ENCODE measurements at regions not wholly inside any gene's neighbourhood (a gene's known extent, or its start where the extent isn't known, plus 50 kb on each side); places are given as distances from the start of the nearest gene placed in this dataset.

GRCh38 chr4:160235285-160235684 lies 1132.4 kb downstream of the RAPGEF2 start:
- Mint-ChIP-seq H3K36me3 (no peaks in the 10 kb centered on the region), H3K27me3 (no peaks in the 10 kb centered on the region), H3K4me3 (no peak overlapping the region), H3K9me3 (peaks cover 0 to 11% (median 2%) of the 10 kb centered on the region in 7 donors), H3K27ac (no peak overlapping the region), H3K4me1 (no peaks in the 10 kb centered on the region)
- DNase-seq (no peak), ATAC-seq (ENCODE audit: low read depth in 2 of 2) (no peak)

DNA sequence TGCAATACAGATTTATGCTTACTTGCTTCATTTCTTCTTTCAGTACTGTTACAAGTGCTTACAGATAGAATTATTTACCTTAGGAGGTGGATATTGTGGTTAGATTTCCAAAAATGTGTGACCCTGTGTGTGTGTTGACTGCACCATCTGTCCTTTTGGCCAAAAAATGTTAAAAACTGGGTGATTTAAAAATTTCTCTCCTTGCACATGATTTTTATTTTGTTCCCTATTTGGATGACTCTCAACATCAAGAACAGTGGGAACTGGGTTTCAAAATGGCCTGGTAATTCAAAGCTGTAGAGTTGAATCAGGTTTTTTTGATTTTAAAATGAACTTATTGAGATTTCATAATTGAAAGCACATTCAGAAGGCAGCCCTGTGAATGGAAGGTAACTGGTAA lies 1132.9 kb downstream of the RAPGEF2 start:
- Mint-ChIP-seq H3K27ac (no peak overlapping the region), H3K36me3 (no peaks in the 10 kb centered on the region), H3K4me1 (no peaks in the 10 kb centered on the region), H3K27me3 (no peaks in the 10 kb centered on the region), H3K9me3 (peaks cover 0 to 10% (median 2%) of the 10 kb centered on the region in 7 donors), H3K4me3 (no peak overlapping the region)
- no peak for DNase-seq
- ATAC-seq (ENCODE audit: low read depth in 2 of 2), result no peak

- H3K27ac Mint-ChIP-seq, result no peak overlapping the region
- no peak overlapping the region for H3K4me3 Mint-ChIP-seq
- no peak for DNase-seq
- no peaks in the 10 kb centered on the region for H3K27me3 Mint-ChIP-seq
- no peaks in the 10 kb centered on the region for H3K36me3 Mint-ChIP-seq
- no peaks in the 10 kb centered on the region for H3K4me1 Mint-ChIP-seq
- ATAC-seq (ENCODE audit: low read depth in 2 of 2), result no peak
- H3K9me3 Mint-ChIP-seq, result peaks cover 0 to 7% (median 3%) of the 10 kb centered on the region in 7 donors
Observed at GRCh38 chr4:160238790-160239189, 1135.9 kb downstream of the RAPGEF2 start.

DNA sequence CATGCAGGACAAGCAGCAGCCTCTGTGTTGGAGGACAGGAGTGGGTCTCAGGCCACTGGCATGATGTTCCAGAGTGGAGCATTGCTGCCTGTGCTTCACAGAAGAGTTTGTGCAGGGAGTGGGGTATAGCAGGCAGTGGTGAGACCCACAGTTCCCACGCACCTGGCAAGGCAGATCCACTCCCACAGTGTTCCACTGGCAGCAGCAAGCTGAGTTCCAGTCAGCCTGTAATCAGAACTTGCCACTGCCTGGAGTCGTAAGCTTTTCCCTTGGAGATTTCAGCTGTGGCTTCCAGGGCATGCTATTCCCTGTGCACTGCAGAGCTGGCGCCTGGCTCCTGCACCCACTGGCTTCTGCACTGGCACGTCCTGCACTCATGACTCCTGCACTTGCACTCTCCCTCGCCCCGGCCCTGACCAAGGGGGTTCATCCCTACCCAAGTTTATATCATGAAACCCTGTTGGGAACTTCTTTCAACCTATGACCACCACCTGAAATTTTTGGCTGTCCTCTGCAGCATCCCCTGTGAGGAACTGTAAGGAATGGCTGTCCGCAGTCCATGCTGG lies 1144.3 kb downstream of the RAPGEF2 start:
- H3K9me3 Mint-ChIP-seq, result peaks cover 0 to 11% (median 2%) of the 10 kb centered on the region in 7 donors

GRCh38 chr4:160251522-160252170 lies 1148.8 kb downstream of the RAPGEF2 start:
- ATAC-seq (ENCODE audit: low read depth in 2 of 2) (no peak), DNase-seq (no peak)
- Mint-ChIP-seq H3K27me3 (no peaks in the 10 kb centered on the region), H3K4me3 (no peak overlapping the region), H3K4me1 (no peaks in the 10 kb centered on the region), H3K9me3 (peaks cover 0 to 12% (median 4%) of the 10 kb centered on the region in 7 donors), H3K36me3 (no peaks in the 10 kb centered on the region), H3K27ac (no peak overlapping the region)

More for the DNA sequence above, 1144.3 kb downstream of the RAPGEF2 start:
- Mint-ChIP-seq H3K27me3 (no peaks in the 10 kb centered on the region), H3K36me3 (no peaks in the 10 kb centered on the region), H3K27ac (no peak overlapping the region), H3K4me1 (no peaks in the 10 kb centered on the region), H3K4me3 (no peak overlapping the region)
- ATAC-seq (ENCODE audit: low read depth in 2 of 2) (no peak), DNase-seq (no peak)

DNA sequence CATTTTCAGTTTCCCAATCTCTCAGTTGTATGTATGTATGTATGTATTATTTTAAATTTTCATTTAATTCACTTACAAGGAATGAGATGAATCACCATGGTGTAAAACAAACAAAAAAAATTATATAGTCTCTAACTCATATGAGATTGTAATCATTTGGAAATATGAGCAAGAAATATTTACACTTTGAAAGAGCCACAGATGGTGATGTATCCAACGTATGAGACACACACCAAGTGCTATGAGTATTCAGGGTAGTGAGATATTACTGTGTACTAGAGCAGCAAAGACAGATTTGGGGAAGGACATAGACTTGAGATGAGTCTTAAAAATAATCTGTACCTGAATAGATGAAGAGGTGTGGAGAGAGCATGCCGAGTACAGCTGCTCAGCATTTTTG lies 1154.4 kb downstream of the RAPGEF2 start:
- Mint-ChIP-seq H3K4me3 (no peak overlapping the region), H3K27me3 (no peaks in the 10 kb centered on the region), H3K27ac (no peak overlapping the region), H3K4me1 (no peaks in the 10 kb centered on the region), H3K36me3 (no peaks in the 10 kb centered on the region), H3K9me3 (peaks cover 0 to 15% (median 5%) of the 10 kb centered on the region in 7 donors)
- DNase-seq, result no peak
- no peak for ATAC-seq (ENCODE audit: low read depth in 2 of 2)

GRCh38 chr4:160265014-160265413 lies 1162.1 kb downstream of the RAPGEF2 start:
- Mint-ChIP-seq H3K27ac (no peak overlapping the region), H3K4me1 (no peaks in the 10 kb centered on the region), H3K4me3 (no peak overlapping the region), H3K27me3 (no peaks in the 10 kb centered on the region), H3K9me3 (peaks cover 0 to 8% (median 4%) of the 10 kb centered on the region in 7 donors), H3K36me3 (no peaks in the 10 kb centered on the region)
- no peak for DNase-seq
- no peak for ATAC-seq (ENCODE audit: low read depth in 2 of 2)

GRCh38 chr4:160265836-160266235 lies 1163.0 kb downstream of the RAPGEF2 start:
- Mint-ChIP-seq H3K4me3 (no peak overlapping the region), H3K27me3 (no peaks in the 10 kb centered on the region), H3K27ac (no peak overlapping the region), H3K9me3 (peaks cover 0 to 8% (median 2%) of the 10 kb centered on the region in 7 donors), H3K4me1 (no peaks in the 10 kb centered on the region), H3K36me3 (no peaks in the 10 kb centered on the region)
- ATAC-seq (ENCODE audit: low read depth in 2 of 2) (no peak), DNase-seq (no peak)

DNA sequence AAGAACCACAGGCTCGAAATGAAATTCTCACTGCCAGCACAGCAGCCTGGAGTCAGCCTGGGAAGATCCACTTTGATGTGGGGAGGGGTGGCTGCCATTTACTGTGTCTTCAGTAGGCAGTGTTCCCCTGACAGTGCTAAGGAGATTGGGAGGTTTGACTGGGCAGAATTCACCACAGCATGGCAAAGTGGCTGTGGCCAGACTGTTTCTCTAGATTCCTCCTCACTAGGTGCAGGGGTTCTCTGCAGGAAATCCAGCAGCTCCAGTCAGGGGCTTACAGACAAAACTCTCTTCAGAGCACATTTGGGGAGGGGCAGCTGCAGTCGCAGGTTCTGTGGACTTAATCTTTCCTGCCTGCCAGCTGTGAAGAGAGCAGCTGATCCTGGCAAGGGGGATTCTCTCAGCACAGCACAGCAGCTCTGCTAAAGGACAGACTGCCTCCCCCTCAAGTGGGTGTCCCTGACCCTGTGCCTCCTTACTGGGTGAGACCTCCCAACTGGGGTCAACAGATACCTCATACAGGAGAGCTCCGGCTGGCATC lies 1174.0 kb downstream of the RAPGEF2 start:
- H3K4me1 Mint-ChIP-seq, result no peaks in the 10 kb centered on the region
- H3K36me3 Mint-ChIP-seq, result peaks cover 0 to 7% of the 10 kb centered on the region in 2 donors
- DNase-seq (no peak), ATAC-seq (ENCODE audit: low read depth in 2 of 2) (no peak)
- no peak overlapping the region for H3K27ac Mint-ChIP-seq
- H3K9me3 Mint-ChIP-seq, result peaks cover 14 to 42% (median 23%) of the 10 kb centered on the region in 7 donors
- no peak overlapping the region for H3K4me3 Mint-ChIP-seq
- H3K27me3 Mint-ChIP-seq, result no peaks in the 10 kb centered on the region

DNA sequence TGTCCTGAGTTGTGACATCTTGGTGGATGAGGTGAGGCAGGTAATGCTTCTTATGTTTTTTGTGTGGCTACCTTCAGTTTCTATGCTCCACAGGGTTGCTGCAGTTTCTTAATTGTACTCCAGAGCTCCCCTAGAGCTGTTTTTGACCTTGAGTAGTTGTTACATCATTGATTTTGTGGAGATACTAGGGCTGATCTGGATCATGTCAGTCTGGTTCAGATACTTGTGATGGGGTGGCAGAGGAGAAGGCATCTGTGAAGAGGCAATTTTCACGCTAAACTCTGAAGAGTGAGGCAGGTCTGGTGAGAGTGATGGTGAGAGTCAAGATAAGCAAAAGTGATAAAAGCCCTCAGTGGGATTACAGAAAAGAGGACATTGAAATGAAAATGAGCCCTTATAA lies 1180.2 kb downstream of the RAPGEF2 start:
- H3K9me3 Mint-ChIP-seq, result peaks cover 13 to 37% (median 17%) of the 10 kb centered on the region in 7 donors
- no peaks in the 10 kb centered on the region for H3K36me3 Mint-ChIP-seq
- DNase-seq (no peak), ATAC-seq (ENCODE audit: low read depth in 2 of 2) (no peak)
- H3K27ac Mint-ChIP-seq, result no peak overlapping the region
- H3K27me3 Mint-ChIP-seq, result no peaks in the 10 kb centered on the region
- H3K4me1 Mint-ChIP-seq, result no peaks in the 10 kb centered on the region
- no peak overlapping the region for H3K4me3 Mint-ChIP-seq

DNA sequence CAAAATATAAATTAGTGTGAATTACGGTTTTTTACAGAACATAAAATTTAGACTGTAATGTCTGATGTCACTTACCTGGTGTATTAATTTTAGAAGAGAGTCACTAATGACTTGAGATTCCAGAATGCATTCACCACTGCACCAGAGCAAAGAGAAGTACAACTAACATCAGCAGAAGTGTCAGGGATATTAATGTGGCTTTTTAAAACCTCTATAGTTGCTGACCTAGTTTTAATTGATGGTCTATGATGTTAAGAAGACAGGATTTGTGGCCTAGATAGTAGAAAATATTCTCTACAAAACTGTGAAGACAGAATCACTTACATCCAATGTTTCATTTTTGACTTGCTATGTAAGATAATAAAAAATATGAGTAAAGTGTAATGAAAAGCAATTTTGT lies 1181.6 kb downstream of the RAPGEF2 start:
- Mint-ChIP-seq H3K4me1 (no peaks in the 10 kb centered on the region), H3K36me3 (no peaks in the 10 kb centered on the region), H3K27me3 (no peaks in the 10 kb centered on the region), H3K4me3 (no peak overlapping the region), H3K9me3 (peaks cover 11 to 31% (median 17%) of the 10 kb centered on the region in 7 donors), H3K27ac (no peak overlapping the region)
- no peak for ATAC-seq (ENCODE audit: low read depth in 2 of 2)
- no peak for DNase-seq

DNA sequence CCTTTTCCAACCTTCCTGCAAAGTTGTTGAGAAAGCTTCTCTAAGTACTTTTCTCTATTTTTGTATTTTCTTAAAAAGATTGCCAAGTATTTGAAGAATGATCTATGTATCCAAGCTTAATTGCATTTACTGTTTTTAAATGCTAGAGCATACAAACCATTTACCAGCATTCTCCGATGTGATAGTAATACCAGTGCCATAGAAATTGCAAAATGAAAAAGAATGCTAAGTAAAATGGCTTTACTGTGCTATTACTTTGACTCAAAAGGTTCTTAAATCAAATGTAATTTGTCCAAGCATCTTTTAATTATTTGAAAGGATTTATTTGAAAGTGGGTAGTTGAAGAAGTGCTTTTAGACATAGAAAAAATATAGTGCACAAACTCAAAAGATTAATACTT lies 1183.2 kb downstream of the RAPGEF2 start:
- H3K4me1 Mint-ChIP-seq, result no peaks in the 10 kb centered on the region
- no peak for ATAC-seq (ENCODE audit: low read depth in 2 of 2)
- peaks cover 0 to 16% (median 6%) of the 10 kb centered on the region in 7 donors for H3K9me3 Mint-ChIP-seq
- no peak for DNase-seq
- no peak overlapping the region for H3K4me3 Mint-ChIP-seq
- no peaks in the 10 kb centered on the region for H3K27me3 Mint-ChIP-seq
- no peak overlapping the region for H3K27ac Mint-ChIP-seq
- no peaks in the 10 kb centered on the region for H3K36me3 Mint-ChIP-seq

DNA sequence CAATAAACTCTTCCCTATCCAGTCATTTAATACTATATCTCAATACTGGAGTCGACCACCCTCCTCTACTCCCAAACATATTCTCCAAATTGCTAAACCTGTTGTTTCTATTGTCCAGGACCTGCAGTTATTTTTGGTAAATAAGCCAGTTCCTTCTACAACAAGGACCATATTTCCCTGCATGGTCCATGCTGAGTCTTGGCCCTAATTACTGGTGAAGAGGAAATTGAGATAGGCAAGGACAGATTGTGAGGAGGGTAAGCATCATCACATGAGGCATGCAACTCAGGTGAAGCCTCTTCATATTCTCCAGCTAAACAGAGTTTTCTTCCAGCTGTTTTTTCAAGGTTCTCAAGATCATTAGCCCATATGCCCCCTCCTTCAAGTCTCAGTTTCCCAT lies 1193.6 kb downstream of the RAPGEF2 start:
- H3K4me1 Mint-ChIP-seq, result no peaks in the 10 kb centered on the region
- H3K27ac Mint-ChIP-seq, result no peak overlapping the region
- DNase-seq (no peak), ATAC-seq (ENCODE audit: low read depth in 2 of 2) (no peak)
- peaks cover 0 to 18% (median 4%) of the 10 kb centered on the region in 7 donors for H3K9me3 Mint-ChIP-seq
- H3K4me3 Mint-ChIP-seq, result no peak overlapping the region
- H3K36me3 Mint-ChIP-seq, result no peaks in the 10 kb centered on the region
- no peaks in the 10 kb centered on the region for H3K27me3 Mint-ChIP-seq

DNA sequence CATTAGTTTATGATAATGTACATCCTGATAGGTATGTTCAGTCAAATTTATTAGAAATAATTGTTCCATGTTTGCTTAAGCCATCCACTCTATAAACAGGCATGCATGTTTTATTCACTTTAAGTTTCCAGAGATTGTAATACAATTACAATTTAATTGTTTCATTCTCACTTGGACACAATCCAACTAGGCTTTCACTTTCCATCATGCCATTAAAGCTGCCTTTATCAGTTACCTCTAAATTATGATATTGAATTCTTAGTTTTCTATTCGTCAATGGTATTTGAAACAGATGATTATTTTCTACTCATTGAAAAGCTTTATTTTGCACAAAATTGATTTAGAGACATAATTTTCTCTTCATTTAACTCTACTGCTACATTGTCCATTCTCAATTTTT lies 1196.3 kb downstream of the RAPGEF2 start:
- no peak overlapping the region for H3K27ac Mint-ChIP-seq
- H3K4me3 Mint-ChIP-seq, result no peak overlapping the region
- no peaks in the 10 kb centered on the region for H3K4me1 Mint-ChIP-seq
- no peaks in the 10 kb centered on the region for H3K36me3 Mint-ChIP-seq
- H3K27me3 Mint-ChIP-seq, result no peaks in the 10 kb centered on the region
- DNase-seq (no peak), ATAC-seq (ENCODE audit: low read depth in 2 of 2) (no peak)
- peaks cover 0 to 19% (median 3%) of the 10 kb centered on the region in 7 donors for H3K9me3 Mint-ChIP-seq
